Tibial nerve (tissue), 4 donors: ENCODE measurements at regions not wholly inside any gene's neighbourhood (a gene's known extent, or its start where the extent isn't known, plus 50 kb on each side); places are given as distances from the start of the nearest gene placed in this dataset.

ENCODE experiments used
- CTCF ChIP-seq, 5 experiments: fragments of 200-600 bp in 3 of 5; fragments of 450-650 bp in 2 of 5; sonication (generic) in 3 of 5; IDR thresholded peaks; one replicate each; pipeline ENCODE4 v1.5.1; 2016 to 2019; ENCODE audit warnings: antibody characterized with exemption in 5 of 5, mild to moderate bottlenecking in 3 of 5, moderate library complexity in 2 of 5
- EP300 ChIP-seq, 2 donors: sonication (generic); formaldehyde crosslinking; IDR thresholded peaks; one replicate each; pipeline ENCODE4 v1.6.1; 2017; ENCODE audit warnings: antibody characterized with exemption in 2 of 2, mild to moderate bottlenecking in 1 of 2
- POLR2A ChIP-seq, 2 donors: fragments of 450-650 bp; IDR thresholded peaks; one replicate each; pipeline ENCODE4 v1.6.1; 2017; ENCODE audit warnings: antibody characterized with exemption in 2 of 2, mild to moderate bottlenecking in 2 of 2, moderate library complexity in 2 of 2

- TF ChIP-seq EP300 (IDR thresholded peaks at IDR 0.05) (no peak), CTCF (IDR thresholded peaks at IDR 0.05) (no peak), POLR2A (IDR thresholded peaks at IDR 0.05) (no peak)
Observed at GRCh38 chr3:17969985-17970568, 227.6 kb upstream of the TBC1D5 start.
